Left lobe of liver (tissue), 2 donors: ENCODE measurements at regions not wholly inside any gene's neighbourhood (a gene's known extent, or its start where the extent isn't known, plus 50 kb on each side); places are given as distances from the start of the nearest gene placed in this dataset.

Experiments used
- ATAC-seq: fragments of 200-7000 bp; cut with Tn5 transposase; one replicate; pipeline ENCODE4 v1.9.1; 2020; ENCODE audit warnings: mild to moderate bottlenecking, moderate library complexity
- DNase-seq: peaks from one replicate; pipeline ENCODE4 v3.0.0-alpha.2; 2020; ENCODE audit warnings: low spot score
- donor health status: DM: no; HTN: no; CAD: no; lungs with moderate emphysema.
- donor health status: DM: no; HTN: yes; CAD: no.

DNA sequence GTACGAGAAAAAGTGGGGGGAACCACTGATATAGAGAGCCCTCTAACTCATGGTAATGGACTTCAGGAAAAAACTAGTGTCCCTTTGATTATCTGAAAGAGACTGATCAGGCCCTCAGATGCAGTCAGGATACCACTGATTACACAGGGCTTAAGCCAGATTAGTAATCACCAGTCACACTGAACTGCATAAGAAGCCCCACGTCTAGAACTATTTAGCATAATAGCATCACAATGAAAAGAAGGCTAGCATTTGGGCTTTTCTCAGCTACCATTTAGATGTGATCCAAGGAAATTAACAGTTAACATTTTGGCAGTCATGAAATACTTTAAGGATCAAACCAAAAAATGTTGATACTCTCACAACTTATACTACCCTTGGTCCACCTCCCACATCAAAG, 813.1 kb upstream of the POU3F3 start:
- ATAC-seq = no peak
- no peak for DNase-seq

DNA sequence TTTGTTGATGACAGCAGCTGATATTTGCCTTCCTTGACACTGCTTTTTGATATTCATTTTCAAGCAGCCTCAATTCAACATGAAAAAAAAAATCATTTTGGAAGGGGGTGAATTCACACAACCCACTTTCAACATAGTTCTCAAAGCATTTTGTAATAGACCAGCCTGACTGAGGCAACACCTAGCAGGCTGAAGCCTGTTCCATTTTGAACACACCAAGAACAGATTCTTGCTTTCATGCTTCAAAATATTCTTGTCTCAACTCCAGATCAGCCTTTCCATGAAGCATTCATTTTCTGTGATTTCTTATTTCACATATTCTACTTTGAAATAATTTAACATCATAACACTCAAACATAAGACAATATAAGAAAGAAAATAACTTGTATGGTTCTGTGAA, 812.6 kb upstream of the POU3F3 start:
- no peak for DNase-seq
- ATAC-seq = no peak

DNA sequence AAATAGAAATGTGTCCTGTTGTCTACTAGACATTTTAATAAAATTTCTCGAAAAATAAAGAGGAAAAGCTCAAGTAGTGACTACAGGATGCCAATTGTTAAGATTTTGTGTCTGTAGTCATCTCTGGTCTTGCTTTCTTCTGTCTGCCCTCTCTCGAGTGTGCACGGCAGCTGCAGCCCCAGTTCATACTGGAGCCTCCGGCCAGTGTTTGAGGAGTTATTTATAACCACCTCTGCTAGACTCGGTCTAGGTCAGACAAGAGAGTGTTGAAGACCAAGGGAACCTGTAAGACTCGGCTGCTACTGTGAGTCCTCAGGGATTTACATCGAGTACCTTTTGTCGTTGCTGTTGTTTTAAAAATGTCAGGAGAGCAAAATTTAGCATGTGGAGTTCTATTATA, 810.1 kb upstream of the POU3F3 start:
- no peak for DNase-seq

DNA sequence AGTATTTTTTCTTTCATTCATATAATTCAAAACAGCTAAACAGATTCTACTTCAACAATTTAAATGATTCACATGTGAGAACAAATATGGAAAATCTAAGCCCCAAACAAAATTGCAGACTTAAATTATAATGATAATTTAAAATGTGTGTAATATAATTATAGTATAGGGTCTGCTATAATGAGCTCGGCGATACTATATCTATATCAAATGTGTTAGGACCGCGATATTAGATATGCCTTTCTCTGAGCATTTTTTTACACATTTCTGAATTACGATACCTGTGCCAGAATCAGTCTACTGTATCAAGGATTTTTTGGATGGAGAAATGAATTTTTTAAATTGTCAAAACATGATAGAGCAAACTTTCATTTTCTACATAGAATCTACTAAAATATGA, 808.8 kb upstream of the POU3F3 start:
- no peak for ATAC-seq
- DNase-seq = no peak

More for the DNA sequence above, 810.1 kb upstream of the POU3F3 start:
- ATAC-seq = no peak

DNA sequence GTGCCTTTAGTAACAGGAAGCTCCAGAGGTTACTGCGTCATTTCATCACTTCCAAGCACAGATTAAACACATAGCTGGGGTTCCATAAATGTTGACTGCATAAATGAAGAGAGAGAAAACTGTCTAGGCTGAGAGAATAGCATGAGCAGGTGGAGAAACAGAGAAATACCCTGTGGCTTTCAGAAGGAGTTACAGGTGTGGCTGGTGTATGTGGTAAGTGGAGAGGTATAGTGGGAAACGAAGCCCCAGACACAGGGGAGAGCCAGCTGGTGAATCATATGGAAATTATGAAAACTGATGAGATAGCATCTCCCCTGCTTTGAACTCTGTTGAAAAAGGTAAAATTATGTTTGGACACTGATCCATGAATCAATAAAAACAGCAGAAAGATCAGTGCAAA, 807.4 kb upstream of the POU3F3 start:
- no peak for DNase-seq
- no peak for ATAC-seq

DNA sequence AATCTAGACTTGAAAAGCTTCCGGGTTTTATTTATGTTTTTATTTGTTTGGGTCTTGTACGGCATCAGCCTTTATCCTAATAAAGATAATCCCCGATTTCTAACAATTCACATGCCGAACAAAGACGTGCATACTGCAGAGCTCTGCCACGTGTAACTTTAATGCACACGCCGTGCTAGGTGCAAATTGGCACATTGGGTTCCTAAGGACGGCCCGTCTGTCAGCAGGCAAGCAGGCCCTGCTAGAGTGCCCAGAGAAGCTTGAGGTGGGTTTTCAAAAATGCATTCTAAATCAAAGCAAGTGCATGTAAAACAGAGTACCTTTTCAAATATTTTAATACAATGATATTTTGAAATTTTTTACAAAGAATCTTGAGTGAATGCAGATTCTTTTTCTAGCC, 806.4 kb upstream of the POU3F3 start:
- DNase-seq (no peak), ATAC-seq (no peak)

DNA sequence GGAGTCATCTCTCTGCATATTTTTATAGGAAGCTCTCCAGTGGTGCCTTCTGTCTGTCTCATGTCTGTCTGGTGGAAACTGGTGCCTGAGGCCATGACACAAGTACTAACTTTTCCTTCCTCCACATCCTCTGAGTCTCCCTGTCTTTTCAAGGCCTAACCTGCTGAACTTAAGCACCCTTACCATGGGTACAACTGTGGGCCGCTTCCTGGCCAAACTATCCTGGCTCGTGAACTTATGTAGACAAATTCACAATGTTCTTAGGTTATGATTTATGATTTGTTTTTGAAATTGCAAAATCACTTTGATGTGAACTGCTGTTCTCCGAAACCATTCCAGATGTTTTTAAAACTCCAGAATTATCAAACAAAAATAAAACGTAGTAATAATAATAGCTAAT, 804.5 kb upstream of the POU3F3 start:
- no peak for DNase-seq
- no peak for ATAC-seq

DNA sequence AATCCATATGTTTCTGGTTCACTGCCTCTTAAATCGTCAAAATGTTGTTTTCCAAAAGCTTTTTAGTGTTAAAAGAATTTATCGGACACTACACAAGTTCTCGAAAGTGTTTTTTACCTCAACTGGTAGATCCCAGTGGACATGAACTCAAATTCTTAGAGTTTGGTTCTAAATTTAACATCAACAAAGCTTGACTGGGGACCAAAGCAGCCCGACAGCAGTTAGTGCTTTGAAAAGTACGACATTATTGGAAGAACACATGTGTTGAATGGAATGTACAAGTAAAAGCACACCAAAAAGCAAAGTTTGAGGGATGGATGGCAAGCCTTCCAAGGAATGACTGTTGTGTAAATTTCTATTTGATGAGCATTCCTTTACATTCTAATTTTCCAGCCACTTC, 803.9 kb upstream of the POU3F3 start:
- ATAC-seq = no peak
- no peak for DNase-seq

DNA sequence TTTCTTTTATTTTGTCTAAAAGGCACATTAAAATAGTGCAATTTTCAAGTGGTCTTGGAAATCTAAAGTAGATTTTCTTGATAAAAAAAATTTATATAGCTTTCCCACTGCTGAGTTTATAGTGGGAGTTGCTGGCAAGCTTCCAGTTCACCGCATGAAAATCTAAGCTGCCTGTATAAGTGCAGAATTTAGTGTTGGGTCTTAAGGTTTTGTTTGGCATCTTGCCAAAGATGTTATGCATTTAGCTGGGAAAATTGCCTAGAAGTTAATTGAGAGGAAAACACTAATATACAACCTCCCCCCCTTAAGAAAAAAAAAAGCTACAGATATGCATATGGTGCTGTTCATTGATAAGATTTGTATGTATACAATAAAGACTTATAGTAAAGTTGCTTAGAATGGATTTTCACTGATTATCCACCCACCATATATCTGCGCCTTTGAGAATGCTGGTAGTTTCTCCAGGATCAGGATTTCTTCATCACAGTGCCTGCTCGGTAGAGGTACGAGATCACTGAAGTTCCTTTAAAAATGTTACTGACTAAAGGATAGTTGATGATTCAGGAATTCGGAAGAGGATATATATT, 803.2 kb upstream of the POU3F3 start:
- ATAC-seq (no peak), DNase-seq (no peak)

DNA sequence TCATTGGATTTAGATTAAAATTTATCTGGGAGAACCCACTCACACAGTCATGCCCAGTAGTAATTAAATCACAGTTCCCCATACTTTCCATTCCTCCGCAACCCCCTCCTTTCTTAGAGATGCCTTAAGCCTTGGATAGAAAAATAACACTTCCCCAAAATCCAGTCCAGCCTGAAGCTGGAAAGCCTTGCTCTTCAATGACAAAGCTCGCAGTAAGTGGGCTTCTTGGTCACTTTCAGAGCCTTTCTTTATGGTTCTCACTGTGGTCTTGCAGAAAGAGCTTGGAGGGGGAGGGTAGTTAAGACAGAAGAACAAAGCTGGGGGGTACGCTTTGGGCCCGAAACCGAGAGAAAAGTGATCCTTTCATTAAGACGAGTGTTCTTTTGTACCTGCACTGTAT, 802.1 kb upstream of the POU3F3 start:
- no peak for DNase-seq
- ATAC-seq = no peak

DNA sequence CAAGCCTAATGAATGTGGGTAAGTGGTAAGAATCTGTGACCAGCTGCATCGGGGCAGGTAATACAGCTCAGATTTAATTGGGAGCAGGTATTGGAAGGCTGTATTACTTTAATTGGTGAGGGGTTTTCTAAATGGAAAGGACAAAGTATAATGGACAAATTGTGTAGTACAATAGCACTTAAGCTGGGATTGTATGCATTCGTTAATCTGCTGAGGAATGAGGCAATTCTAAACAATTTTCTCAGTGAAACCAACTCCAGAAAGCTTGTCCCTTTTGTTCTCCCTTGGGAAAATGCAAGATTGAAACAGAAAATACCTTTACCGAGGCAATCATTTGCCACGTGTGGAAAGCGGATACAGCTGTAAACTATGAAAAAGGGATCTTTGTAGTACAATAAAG, 801.6 kb upstream of the POU3F3 start:
- ATAC-seq = no peak

DNA sequence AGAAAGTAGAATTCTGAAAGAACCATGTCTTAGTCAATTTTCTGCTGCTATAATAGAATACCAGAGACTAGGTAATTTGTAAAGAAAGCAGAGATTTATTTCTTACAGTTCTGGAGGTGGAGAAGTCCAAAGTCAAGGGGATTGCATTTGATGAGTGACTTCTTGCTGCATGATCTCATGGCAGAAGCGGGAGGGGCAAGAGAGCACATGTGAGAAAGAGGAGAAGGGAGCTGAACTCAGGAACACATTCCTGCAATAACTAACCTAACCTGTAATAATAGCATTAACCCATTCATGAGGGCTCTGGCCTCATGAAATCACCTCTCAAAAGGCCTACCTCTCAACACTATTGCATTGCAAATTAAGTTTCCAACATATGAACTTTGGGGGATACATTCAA, 797.5 kb upstream of the POU3F3 start:
- ATAC-seq = no peak

More for the DNA sequence above, 801.6 kb upstream of the POU3F3 start:
- no peak for DNase-seq

DNA sequence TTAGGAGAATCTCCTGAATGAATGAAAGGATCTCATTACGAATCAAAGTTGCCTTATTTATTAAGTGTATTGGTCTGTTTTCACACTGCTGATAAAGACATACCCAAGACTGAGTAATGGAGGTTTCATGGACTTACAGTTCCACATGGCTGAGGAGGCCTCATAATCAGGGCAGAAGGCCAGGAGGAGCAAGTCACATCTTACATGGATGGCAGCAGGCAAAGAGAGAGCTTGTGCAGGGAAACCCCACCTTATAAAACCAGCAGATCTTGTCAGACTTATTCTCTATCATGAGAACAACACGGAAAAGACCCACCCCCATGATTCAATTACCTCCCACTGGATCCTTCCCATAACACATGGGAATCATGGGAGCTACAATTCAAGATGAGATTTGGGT, 785.2 kb upstream of the POU3F3 start:
- ATAC-seq (no peak), DNase-seq (no peak)

More for the DNA sequence above, 797.5 kb upstream of the POU3F3 start:
- DNase-seq = no peak

DNA sequence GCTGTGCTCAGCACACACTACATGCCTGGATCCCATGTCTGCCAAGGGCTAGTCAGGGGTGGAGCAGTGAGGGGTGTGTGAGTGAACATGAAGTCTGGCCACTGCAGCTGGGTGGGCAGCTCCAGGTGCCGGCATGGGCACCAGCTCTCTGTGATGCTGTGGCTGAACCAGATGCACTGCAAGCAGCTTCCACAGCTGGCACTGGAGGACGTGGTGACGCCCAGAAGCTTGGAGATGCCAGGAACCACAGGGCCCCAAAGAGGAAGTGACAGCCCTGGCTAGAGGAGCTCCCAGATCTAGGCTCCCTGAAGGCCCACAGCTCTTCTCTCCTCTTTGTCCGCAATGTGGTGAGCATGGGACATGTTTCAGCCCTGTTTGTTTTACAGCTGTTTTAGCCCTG, 776.3 kb upstream of the POU3F3 start:
- no peak for DNase-seq
- no peak for ATAC-seq

DNA sequence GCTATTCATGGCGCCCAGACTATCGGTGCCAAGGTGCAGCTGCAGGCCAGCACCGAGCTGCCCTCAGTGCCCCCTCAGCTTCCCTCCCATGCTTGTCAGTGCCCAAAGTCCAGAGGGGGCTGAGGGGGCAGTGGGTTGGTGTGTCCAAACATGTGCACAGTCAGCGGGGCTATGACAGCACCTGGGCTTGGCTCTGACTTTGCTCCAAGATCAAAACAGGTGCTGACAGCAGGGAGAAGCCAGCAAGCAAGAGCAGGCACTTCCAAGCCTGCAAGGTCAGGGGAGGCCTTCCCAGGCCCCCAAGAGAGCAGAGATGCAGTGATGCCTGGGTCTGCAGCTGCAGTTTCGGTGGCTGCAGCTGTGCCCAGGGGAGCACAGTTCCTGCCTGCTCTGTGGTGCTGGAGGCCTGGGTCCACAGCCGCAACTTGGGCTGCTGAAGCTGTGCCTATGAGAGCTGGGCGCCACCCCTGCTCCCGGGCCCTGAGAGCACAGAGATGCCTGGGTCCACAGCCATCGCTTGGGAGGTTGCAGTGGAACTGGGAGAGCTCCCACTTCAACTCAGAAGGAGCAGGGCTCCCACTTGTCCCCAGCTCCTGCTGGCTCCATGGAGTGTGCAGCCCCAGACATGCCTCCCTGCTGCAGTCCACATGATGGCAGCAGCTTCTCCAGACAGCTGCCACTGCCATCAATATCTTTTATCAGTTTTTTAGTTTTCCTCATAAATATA, 775.3 kb upstream of the POU3F3 start:
- peak; percentile 53 for ATAC-seq
- no peak for DNase-seq

DNA sequence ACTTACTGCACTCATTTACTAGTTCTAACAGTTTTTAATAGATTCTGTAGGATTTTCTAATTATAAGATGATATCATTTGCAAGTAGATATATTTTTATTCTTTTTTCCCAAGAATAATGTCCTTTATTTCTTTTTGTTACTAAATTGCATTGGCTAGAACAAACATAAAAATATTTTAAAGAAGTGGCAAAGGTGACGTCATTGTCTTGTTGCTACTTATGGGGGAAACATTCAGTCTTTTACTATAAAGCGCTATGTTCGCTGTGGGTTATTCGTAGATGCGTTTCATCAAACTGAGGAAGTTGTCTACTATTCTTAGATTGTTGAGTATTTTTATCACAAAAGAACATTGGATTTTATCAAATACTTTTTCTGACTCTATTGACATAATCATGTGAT, 765.2 kb upstream of the POU3F3 start:
- DNase-seq (no peak), ATAC-seq (no peak)

DNA sequence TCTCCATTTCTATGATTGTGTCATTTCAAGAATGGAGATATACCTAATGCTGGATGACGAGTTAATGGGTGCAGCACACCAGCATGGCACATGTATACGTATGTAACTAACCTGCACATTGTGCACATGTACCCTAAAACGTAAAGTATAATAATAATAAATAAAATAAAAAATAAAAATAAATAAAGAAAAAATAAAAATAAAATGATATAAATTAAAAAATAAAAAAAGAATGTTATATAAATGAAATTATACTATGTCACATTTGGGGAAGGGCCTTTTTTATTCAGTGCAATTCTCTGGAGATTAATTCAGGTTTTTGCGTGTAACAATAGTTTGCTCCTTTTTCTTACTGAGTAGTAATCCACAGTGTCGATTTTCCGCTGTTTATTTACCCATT, 763.5 kb upstream of the POU3F3 start:
- no peak for DNase-seq
- no peak for ATAC-seq

DNA sequence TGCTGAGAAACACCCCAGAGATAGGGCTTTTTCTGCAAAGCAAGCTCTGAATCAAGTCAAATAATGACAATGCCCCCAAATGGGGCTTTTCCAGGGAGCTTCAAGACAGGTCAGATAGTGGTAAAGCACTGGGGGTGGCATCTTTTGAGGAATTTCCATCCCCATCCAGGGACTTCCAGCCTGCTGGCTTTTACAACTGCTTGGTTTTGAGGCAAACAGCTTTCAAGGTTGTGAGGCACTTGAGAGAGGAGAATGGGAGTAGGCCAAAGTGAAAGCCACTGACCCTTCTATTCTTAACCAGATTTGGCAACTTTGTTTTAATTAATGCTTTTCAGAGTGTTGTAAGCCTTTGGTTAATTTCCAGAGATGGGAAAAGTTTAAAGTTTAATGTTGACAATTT, 762.0 kb upstream of the POU3F3 start:
- no peak for DNase-seq
- no peak for ATAC-seq

DNA sequence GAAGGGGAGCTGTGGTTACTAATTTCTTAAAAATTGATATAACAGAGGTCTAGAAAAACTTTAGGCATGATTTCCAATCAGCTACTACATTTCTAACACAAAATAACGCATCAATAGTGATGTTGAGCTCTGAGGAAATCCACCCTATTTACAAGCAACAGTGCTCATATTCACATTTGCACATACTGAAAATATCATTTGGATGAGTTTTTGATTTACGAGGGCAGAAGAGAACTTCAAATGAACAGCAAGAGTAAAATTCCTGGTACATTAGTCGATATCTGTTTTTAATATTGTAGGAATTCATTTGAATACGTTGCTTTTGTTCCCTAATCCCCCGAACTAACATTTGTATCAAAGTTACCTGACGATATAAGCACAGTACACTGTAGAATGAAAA, 761.0 kb upstream of the POU3F3 start:
- DNase-seq (no peak), ATAC-seq (no peak)

DNA sequence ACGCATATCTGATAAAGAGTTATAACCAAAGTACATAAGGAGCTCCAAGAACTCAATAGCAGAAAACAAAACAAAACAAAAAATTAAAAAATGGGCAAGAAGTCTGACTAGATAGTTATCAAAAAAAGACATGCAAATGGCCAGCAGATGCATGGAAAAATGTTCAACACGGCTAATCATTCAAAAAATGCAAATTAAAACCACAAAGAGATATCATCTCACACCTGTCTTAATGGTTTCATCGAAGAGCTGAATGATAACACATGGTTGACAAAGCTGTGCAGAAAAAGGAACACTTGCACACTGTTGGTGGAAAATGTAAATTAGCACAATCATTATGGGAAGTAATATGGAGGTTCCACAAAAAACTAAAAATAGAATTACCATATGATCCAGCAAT, 751.3 kb upstream of the POU3F3 start:
- DNase-seq (no peak), ATAC-seq (no peak)

DNA sequence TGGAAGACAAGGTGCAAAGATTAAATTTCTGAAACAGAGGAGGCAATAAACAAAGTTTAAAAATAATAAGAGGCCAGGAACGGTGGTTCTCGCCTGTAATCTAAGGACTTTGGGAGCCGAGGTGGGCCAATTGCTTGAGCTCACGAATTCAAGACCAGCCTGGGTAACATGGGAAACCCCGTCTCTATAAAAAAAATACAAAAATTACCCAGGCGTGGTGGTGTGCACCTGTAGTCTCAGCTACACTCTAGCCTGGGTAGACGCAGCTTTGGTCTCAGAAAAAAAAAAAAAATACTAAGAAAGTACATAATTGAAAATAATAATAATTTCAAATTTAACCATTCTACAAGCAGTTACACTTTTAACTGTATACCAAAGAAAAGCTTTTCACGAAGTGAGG, 744.6 kb upstream of the POU3F3 start:
- ATAC-seq (no peak), DNase-seq (no peak)

DNA sequence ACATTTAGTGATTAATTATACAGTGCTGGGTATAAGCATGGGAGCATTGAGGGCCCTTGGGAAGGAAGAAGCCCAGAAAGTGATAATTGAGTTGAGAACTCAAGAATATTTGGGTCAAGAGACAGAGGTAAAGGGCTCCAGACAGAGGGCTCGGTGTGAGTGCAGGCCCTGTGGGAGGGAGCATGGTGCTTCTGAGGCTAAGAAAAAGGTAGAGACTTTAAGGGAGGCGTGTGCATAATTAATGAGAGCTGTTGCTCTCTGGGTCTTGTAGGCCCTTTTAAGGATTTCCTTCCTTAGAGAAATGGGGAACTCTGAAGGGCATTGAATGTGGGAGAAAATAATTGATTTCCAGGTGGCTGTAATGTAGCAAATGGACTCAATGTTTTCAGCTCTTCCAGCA, 735.0 kb upstream of the POU3F3 start:
- DNase-seq = no peak
- ATAC-seq = no peak

DNA sequence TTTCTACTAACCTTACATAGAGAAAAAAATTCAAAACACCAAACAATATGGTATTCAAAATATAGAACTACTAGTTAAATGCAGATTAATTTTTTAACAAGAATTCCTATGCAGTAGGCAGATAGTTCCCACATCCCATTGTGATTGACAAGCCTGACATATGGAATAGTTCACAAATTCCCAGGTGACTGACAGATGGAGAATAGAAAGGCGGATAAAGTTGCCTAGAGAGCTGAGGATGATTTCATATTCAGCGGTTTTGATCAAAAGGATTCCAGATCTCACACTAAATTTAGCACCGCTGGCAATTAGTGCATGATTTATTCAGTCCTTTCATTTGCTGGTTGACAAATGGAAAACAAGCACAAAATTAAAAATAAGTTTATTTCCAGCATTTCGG, 733.7 kb upstream of the POU3F3 start:
- DNase-seq (no peak), ATAC-seq (no peak)
